PC-9 (cell line): ENCODE measurements at regions not wholly inside any gene's neighbourhood (a gene's known extent, or its start where the extent isn't known, plus 50 kb on each side); places are given as distances from the start of the nearest gene placed in this dataset.

Experiments used
- BruUV-seq: library from RNA; stranded (reverse); fragments of 400-500 nt; replicated peaks from 2 replicates; lab custom pipeline; 2021; lab: Mats Ljungman, UMichigan
- CTCF ChIA-PET: fragments of 300-600 bp; sonication (Branson Sonifier 250); formaldehyde crosslinking; loops from one replicate; lab custom pipeline; 2022; ENCODE audit warnings: antibody characterized with exemption; lab: Charles Lee
- POLR2A ChIA-PET: fragments of 300-600 bp; sonication (Branson Sonifier 250); formaldehyde crosslinking; loops from one replicate; lab custom pipeline; 2022; ENCODE audit warnings: antibody characterized with exemption; ENCODE audit not compliant: unreplicated experiment; lab: Charles Lee
- DNase-seq, 2 experiments: peaks; one replicate each; pipeline versions ENCODE4 v3.0.0 to v3.0.0-alpha.2; 2015 to 2022; ENCODE audit warnings: mixed read lengths in 1 of 2
- H2AFZ ChIP-seq: fragments of 200-600 bp; sonication (generic); 2 replicates; pipeline ENCODE4 v1.8.1; 2017; ENCODE audit warnings: antibody characterized with exemption
- H3F3A ChIP-seq: fragments of 200-600 bp; sonication (generic); 2 replicates; pipeline ENCODE4 v1.8.1; 2017; ENCODE audit warnings: antibody characterized with exemption, mild to moderate bottlenecking, low read depth; ENCODE audit not compliant: insufficient read depth
- H3K27ac ChIP-seq: fragments of 200-600 bp; sonication (generic); 2 replicates; pipeline ENCODE4 v1.6.1; 2016; ENCODE audit warnings: mixed run types
- H3K27me3 ChIP-seq: fragments of 200-600 bp; sonication (generic); 2 replicates; pipeline ENCODE4 v1.6.1; 2016; ENCODE audit warnings: low read depth, mixed run types; ENCODE audit not compliant: insufficient read depth
- H3K36me3 ChIP-seq: fragments of 200-600 bp; sonication (generic); 2 replicates; pipeline ENCODE4 v1.6.1; 2016; ENCODE audit warnings: low read depth, mixed run types
- H3K4me1 ChIP-seq: fragments of 200-600 bp; sonication (generic); replicated peaks from 2 replicates; pipeline ENCODE4 v1.6.1; 2016; ENCODE audit warnings: mixed run types; ENCODE audit not compliant: insufficient read depth
- H3K4me2 ChIP-seq: fragments of 200-600 bp; sonication (generic); 2 replicates; pipeline ENCODE4 v1.6.1; 2017; ENCODE audit warnings: mixed run types
- H3K4me3 ChIP-seq: fragments of 200-600 bp; sonication (generic); 2 replicates; pipeline ENCODE4 v1.6.1; 2016; ENCODE audit warnings: mixed run types
- H3K79me2 ChIP-seq: fragments of 200-600 bp; sonication (generic); 2 replicates; pipeline ENCODE4 v1.6.1; 2017; ENCODE audit warnings: low read depth, mixed run types
- H3K9me2 ChIP-seq: fragments of 200-600 bp; sonication (generic); 2 replicates; pipeline ENCODE4 v1.8.1; 2017; ENCODE audit warnings: mild to moderate bottlenecking; ENCODE audit not compliant: insufficient read depth
- H3K9me3 ChIP-seq: fragments of 200-600 bp; sonication (generic); 2 replicates; pipeline ENCODE4 v1.8.1; 2016; ENCODE audit warnings: low read depth; ENCODE audit not compliant: insufficient read depth
- H4K20me1 ChIP-seq: fragments of 200-600 bp; sonication (generic); 2 replicates; pipeline ENCODE4 v1.8.1; 2017; ENCODE audit not compliant: insufficient read depth
- EZH2 ChIP-seq: fragments of 200-600 bp; sonication (generic); IDR thresholded peaks from 2 replicates; pipeline ENCODE4 v1.8.0; 2017; ENCODE audit warnings: antibody characterized with exemption, low read depth
- intact Hi-C: fragments of 100-400 bp; cut with micrococcal nuclease; formaldehyde crosslinking; loops from one replicate; pipeline ENCODE4 v1.10.0; 2022; ENCODE audit not compliant: unreplicated experiment
- TF ChIP-seq, protein P1 (sequence below): fragments of 200-600 bp; sonication (generic); conservative IDR thresholded peaks from 2 replicates; pipeline ENCODE4 v1.6.1; 2017; ENCODE audit warnings: mixed run types, antibody characterized with exemption, mild to moderate bottlenecking, moderate library complexity

DNA sequence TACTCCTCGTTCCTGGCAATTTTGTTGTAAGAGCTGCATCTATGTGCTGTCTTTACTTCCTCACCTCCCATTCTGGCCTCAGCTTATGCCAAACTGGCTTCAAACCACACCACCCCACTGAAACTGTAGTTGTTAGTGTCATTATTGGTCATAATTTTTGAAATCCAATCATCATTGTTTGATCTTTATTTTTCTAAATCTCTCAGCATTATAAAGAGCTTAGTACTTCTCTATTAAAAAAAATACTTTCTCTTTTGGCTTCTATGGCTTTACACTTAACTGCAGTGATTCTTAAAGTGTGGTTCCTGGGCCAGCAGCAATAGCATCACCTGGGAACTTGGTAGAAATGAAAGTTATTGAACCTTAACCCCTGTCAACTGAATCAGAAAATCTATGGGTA is 83.5 kb upstream of the GRPR start:
- H3K79me2 ChIP-seq, result no peaks in the 10 kb centered on the region
- no peak overlapping the region for H3K27ac ChIP-seq
- no peaks in the 10 kb centered on the region for H3K4me1 ChIP-seq
- no peaks in the 10 kb centered on the region for H3K27me3 ChIP-seq
- intact Hi-C loops, result no loop called here
- H3F3A ChIP-seq, result no peaks in the 10 kb centered on the region
- no peak for TF ChIP-seq EZH2
- TF ChIP-seq, protein P1, sequence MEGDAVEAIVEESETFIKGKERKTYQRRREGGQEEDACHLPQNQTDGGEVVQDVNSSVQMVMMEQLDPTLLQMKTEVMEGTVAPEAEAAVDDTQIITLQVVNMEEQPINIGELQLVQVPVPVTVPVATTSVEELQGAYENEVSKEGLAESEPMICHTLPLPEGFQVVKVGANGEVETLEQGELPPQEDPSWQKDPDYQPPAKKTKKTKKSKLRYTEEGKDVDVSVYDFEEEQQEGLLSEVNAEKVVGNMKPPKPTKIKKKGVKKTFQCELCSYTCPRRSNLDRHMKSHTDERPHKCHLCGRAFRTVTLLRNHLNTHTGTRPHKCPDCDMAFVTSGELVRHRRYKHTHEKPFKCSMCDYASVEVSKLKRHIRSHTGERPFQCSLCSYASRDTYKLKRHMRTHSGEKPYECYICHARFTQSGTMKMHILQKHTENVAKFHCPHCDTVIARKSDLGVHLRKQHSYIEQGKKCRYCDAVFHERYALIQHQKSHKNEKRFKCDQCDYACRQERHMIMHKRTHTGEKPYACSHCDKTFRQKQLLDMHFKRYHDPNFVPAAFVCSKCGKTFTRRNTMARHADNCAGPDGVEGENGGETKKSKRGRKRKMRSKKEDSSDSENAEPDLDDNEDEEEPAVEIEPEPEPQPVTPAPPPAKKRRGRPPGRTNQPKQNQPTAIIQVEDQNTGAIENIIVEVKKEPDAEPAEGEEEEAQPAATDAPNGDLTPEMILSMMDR, result no peak
- no peak overlapping the region for H2AFZ ChIP-seq
- ChIA-PET POLR2A (no interaction called here), CTCF (no interaction called here)
- no TSS peak for BruUV-seq
- H3K36me3 ChIP-seq, result no peaks in the 10 kb centered on the region
- no peaks in the 10 kb centered on the region for H4K20me1 ChIP-seq
- no peak for DNase-seq
- H3K9me3 ChIP-seq, result no peaks in the 10 kb centered on the region
- no peaks in the 10 kb centered on the region for H3K9me2 ChIP-seq
- no peak overlapping the region for H3K4me2 ChIP-seq
- H3K4me3 ChIP-seq, result no peak overlapping the region

- H3K27ac ChIP-seq, result no peak overlapping the region
- H3K79me2 ChIP-seq, result no peaks in the 10 kb centered on the region
- H3K36me3 ChIP-seq, result no peaks in the 10 kb centered on the region
- no peaks in the 10 kb centered on the region for H3K9me3 ChIP-seq
- H3K27me3 ChIP-seq, result no peaks in the 10 kb centered on the region
- no peak overlapping the region for H3K4me3 ChIP-seq
- TF ChIP-seq EZH2, result no peak
- TF ChIP-seq, protein P1, result no peak
- H3K9me2 ChIP-seq, result no peaks in the 10 kb centered on the region
- DNase-seq, result no peak
- ChIA-PET POLR2A (no interaction called here), CTCF (no interaction called here)
- intact Hi-C loops, result no loop called here
- BruUV-seq, result no TSS peak
- H3K4me2 ChIP-seq, result no peak overlapping the region
- no peaks in the 10 kb centered on the region for H3F3A ChIP-seq
- no peaks in the 10 kb centered on the region for H3K4me1 ChIP-seq
- H2AFZ ChIP-seq, result no peak overlapping the region
- H4K20me1 ChIP-seq, result no peaks in the 10 kb centered on the region
Observed at GRCh38 chrX:16039363-16039762, 84.0 kb upstream of the GRPR start.

DNA sequence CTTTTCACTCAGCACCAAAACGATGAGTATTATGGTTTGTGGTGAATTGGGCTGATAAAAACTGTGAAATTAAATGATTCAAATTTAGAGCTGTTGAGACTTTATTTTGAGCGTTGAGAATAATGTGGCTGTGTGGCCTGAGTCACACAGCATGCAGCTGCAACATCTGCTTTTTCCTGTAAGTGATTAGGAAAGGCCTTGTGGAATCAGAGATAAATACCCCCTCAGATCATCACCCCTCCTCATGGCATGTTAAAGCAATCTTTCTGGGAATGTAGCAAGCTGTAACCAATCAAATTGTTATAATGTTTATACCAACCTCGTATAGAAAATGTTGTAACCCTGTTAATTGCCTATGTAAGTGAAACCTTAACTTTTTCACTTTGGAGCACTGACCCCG is 90.0 kb upstream of the GRPR start:
- TF ChIP-seq, protein P1, result no peak
- no peak for TF ChIP-seq EZH2
- H3F3A ChIP-seq, result no peaks in the 10 kb centered on the region
- H2AFZ ChIP-seq, result no peak overlapping the region
- no peaks in the 10 kb centered on the region for H3K36me3 ChIP-seq
- intact Hi-C loops, result no loop called here
- no peak overlapping the region for H3K4me2 ChIP-seq
- DNase-seq, result no peak
- H3K4me3 ChIP-seq, result no peak overlapping the region
- H3K9me3 ChIP-seq, result no peaks in the 10 kb centered on the region
- POLR2A ChIA-PET, result no interaction called here
- H3K9me2 ChIP-seq, result no peaks in the 10 kb centered on the region
- BruUV-seq, result no TSS peak
- no peaks in the 10 kb centered on the region for H3K4me1 ChIP-seq
- no peaks in the 10 kb centered on the region for H3K79me2 ChIP-seq
- no peak overlapping the region for H3K27ac ChIP-seq
- no peaks in the 10 kb centered on the region for H3K27me3 ChIP-seq
- no peaks in the 10 kb centered on the region for H4K20me1 ChIP-seq
- CTCF ChIA-PET, result no interaction called here
